Stomach (tissue), 4 donors: ENCODE measurements at regions not wholly inside any gene's neighbourhood (a gene's known extent, or its start where the extent isn't known, plus 50 kb on each side); places are given as distances from the start of the nearest gene placed in this dataset.

ENCODE experiments used
- POLR2A ChIP-seq, 4 donors: fragments of 450-650 bp; IDR thresholded peaks; one replicate each; pipeline ENCODE4 v1.6.1; 2016; ENCODE audit warnings: antibody characterized with exemption in 4 of 4, control low read depth in 2 of 4, mild to moderate bottlenecking in 1 of 4, moderate library complexity in 1 of 4
- TF ChIP-seq, protein P1 (sequence below), 7 experiments: fragments of 450-650 bp in 4 of 7; fragments of 200-600 bp in 3 of 7; sonication (generic) in 3 of 7; IDR thresholded peaks; one replicate each; pipeline ENCODE4 v1.5.1; 2016 to 2019; ENCODE audit warnings: antibody characterized with exemption in 7 of 7, control low read depth in 2 of 7, mild to moderate bottlenecking in 1 of 7

GRCh38 chr10:88212069-88212468 lies 348.6 kb downstream of the PTEN start:
- TF ChIP-seq, protein P1, sequence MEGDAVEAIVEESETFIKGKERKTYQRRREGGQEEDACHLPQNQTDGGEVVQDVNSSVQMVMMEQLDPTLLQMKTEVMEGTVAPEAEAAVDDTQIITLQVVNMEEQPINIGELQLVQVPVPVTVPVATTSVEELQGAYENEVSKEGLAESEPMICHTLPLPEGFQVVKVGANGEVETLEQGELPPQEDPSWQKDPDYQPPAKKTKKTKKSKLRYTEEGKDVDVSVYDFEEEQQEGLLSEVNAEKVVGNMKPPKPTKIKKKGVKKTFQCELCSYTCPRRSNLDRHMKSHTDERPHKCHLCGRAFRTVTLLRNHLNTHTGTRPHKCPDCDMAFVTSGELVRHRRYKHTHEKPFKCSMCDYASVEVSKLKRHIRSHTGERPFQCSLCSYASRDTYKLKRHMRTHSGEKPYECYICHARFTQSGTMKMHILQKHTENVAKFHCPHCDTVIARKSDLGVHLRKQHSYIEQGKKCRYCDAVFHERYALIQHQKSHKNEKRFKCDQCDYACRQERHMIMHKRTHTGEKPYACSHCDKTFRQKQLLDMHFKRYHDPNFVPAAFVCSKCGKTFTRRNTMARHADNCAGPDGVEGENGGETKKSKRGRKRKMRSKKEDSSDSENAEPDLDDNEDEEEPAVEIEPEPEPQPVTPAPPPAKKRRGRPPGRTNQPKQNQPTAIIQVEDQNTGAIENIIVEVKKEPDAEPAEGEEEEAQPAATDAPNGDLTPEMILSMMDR (IDR thresholded peaks at IDR 0.05), result no peak
- TF ChIP-seq POLR2A (IDR thresholded peaks at IDR 0.05), result no peak
